Fibroblast of the aortic adventitia (primary cell): ENCODE measurements at regions not wholly inside any gene's neighbourhood (a gene's known extent, or its start where the extent isn't known, plus 50 kb on each side); places are given as distances from the start of the nearest gene placed in this dataset.

Source experiments
- DNase-seq: peaks from one replicate; pipeline ENCODE4 v3.0.0-alpha.2; 2010; ENCODE audit warnings: low read depth
- H3K4me3 ChIP-seq: 2 replicates; pipeline ENCODE4 v1.5.1; 2011; ENCODE audit warnings: low read depth, mild to moderate bottlenecking, control low read depth, low read length, moderate library complexity
- CTCF ChIP-seq: IDR thresholded peaks from 2 replicates; pipeline ENCODE4 v1.5.1; 2011; ENCODE audit warnings: mild to moderate bottlenecking, low read length, control low read depth, inconsistent platforms; ENCODE audit not compliant: insufficient read depth

GRCh38 chr11:39102236-39102635 is 2357.2 kb downstream of the LRRC4C start:
- DNase-seq = no peak
- TF ChIP-seq CTCF = no peak
- H3K4me3 ChIP-seq = no peak overlapping the region

GRCh38 chr11:39078465-39078864 is 2381.0 kb downstream of the LRRC4C start:
- H3K4me3 ChIP-seq = no peak overlapping the region
- no peak for DNase-seq
- no peak for TF ChIP-seq CTCF

GRCh38 chr11:39037611-39038010 is 2421.8 kb downstream of the LRRC4C start:
- DNase-seq = no peak
- no peak for TF ChIP-seq CTCF
- H3K4me3 ChIP-seq = no peak overlapping the region

GRCh38 chr11:39036021-39036420 is 2423.4 kb downstream of the LRRC4C start:
- DNase-seq = no peak
- no peak for TF ChIP-seq CTCF
- H3K4me3 ChIP-seq = no peak overlapping the region

- H3K4me3 ChIP-seq = no peak overlapping the region
- no peak for DNase-seq
- no peak for TF ChIP-seq CTCF
These were observed 2423.5 kb upstream of the RAG2 start for GRCh38 chr11:39021539-39021938.

GRCh38 chr11:39011797-39012196 is 2413.8 kb upstream of the RAG2 start:
- no peak overlapping the region for H3K4me3 ChIP-seq
- TF ChIP-seq CTCF = no peak
- DNase-seq = peak; percentile 1

GRCh38 chr11:38990841-38991240 is 2392.8 kb upstream of the RAG2 start:
- no peak for TF ChIP-seq CTCF
- DNase-seq = no peak
- H3K4me3 ChIP-seq = no peak overlapping the region
